Hematopoietic multipotent progenitor cell treated with erythropoietin and hydrocortisone succinate and interleukin-3 and kit ligand, for 4 days (in vitro differentiated cells): ENCODE measurements at regions not wholly inside any gene's neighbourhood (a gene's known extent, or its start where the extent isn't known, plus 50 kb on each side); places are given as distances from the start of the nearest gene placed in this dataset.
"Not testable (repeated sequence)": the region's sequence is repeated elsewhere in the genome, so short reads cannot be mapped to it uniquely, and the experiment has no call there.

Experiments
- DNase-seq: peaks from one replicate; pipeline ENCODE4 v3.0.0-alpha.2; 2015

GRCh38 chr5:71907608-71908145, 188.6 kb downstream of the CARTPT start:
- no peak for DNase-seq

GRCh38 chr5:71910741-71911140, 191.7 kb downstream of the CARTPT start:
- DNase-seq: no peak

GRCh38 chr5:71912021-71912420, 192.9 kb downstream of the CARTPT start:
- DNase-seq: no peak

- DNase-seq: no peak
Measured at GRCh38 chr5:71914281-71914680, 193.0 kb upstream of the MAP1B start.

- DNase-seq: no peak
Measured at GRCh38 chr5:71922584-71923106, 184.6 kb upstream of the MAP1B start.

GRCh38 chr5:71923755-71924154, 183.5 kb upstream of the MAP1B start:
- DNase-seq: no peak

- DNase-seq: no peak
Measured at GRCh38 chr5:71924325-71924724, 182.9 kb upstream of the MAP1B start.

- no peak for DNase-seq
Measured at GRCh38 chr5:71924980-71925379, 182.3 kb upstream of the MAP1B start.

GRCh38 chr5:71925608-71926091, 181.6 kb upstream of the MAP1B start:
- no peak for DNase-seq

- DNase-seq: no peak
Measured at GRCh38 chr5:71929003-71929402, 178.3 kb upstream of the MAP1B start.

- DNase-seq: not testable (repeated sequence)
Measured at GRCh38 chr5:71930554-71930953, 176.7 kb upstream of the MAP1B start.

GRCh38 chr5:71932131-71932654, 175.1 kb upstream of the MAP1B start:
- no peak for DNase-seq

GRCh38 chr5:71932655-71933338, 174.5 kb upstream of the MAP1B start:
- DNase-seq: peak; percentile 22

GRCh38 chr5:71934322-71934721, 173.0 kb upstream of the MAP1B start:
- DNase-seq: no peak

GRCh38 chr5:71937921-71938698, 169.2 kb upstream of the MAP1B start:
- no peak for DNase-seq

GRCh38 chr5:71938895-71939294, 168.4 kb upstream of the MAP1B start:
- DNase-seq: no peak

- no peak for DNase-seq
Measured at GRCh38 chr5:71939452-71940230, 167.6 kb upstream of the MAP1B start.

- DNase-seq: no peak
Measured at GRCh38 chr5:71943874-71944273, 163.4 kb upstream of the MAP1B start.

GRCh38 chr5:71945436-71945835, 161.8 kb upstream of the MAP1B start:
- DNase-seq: no peak

- DNase-seq: no peak
Measured at GRCh38 chr5:71946343-71947030, 160.8 kb upstream of the MAP1B start.

GRCh38 chr5:71948206-71948605, 159.1 kb upstream of the MAP1B start:
- no peak for DNase-seq

- DNase-seq: no peak
Measured at GRCh38 chr5:71949772-71950171, 157.5 kb upstream of the MAP1B start.
